ENCODE measurements at regions not wholly inside any gene's neighbourhood (a gene's known extent, or its start where the extent isn't known, plus 50 kb on each side); places are given as distances from the start of the nearest gene placed in this dataset.

GRCh38 chr12:111110556-111110955 is 190.2 kb upstream of the MYL2 start:
- ATAC-seq (no peak), DNase-seq (no peak)
- intact Hi-C loops (cut with DNase I) = no loop called here
- peaks cover 0 to 7% (median 0%) of the 10 kb centered on the region in 12 donors for H3K9me3 ChIP-seq
- H3K36me3 ChIP-seq = no peaks in the 10 kb centered on the region
- TF ChIP-seq POLR2A (IDR thresholded peaks at IDR 0.05) = no peak
- no peak for TF ChIP-seq CTCF (IDR thresholded peaks at IDR 0.05)
- WGBS, 4 donors = 69 to 84% (median 76%) methylated on average over 5 of the region's 5 CpGs
- peaks cover 0 to 2% (median 0%) of the 10 kb centered on the region in 9 donors for H3K27me3 ChIP-seq
- H3K27ac ChIP-seq = no peak overlapping the region
- peaks cover 0 to 13% (median 0%) of the 10 kb centered on the region in 12 donors for H3K4me1 ChIP-seq
- H3K4me3 ChIP-seq = no peak overlapping the region

- intact Hi-C loops (cut with DNase I) = no loop called here
- Histone ChIP-seq H3K27ac (no peak overlapping the region), H3K36me3 (no peaks in the 10 kb centered on the region), H3K4me1 (peaks cover 0 to 13% (median 0%) of the 10 kb centered on the region in 12 donors), H3K9me3 (peaks cover 0 to 7% (median 0%) of the 10 kb centered on the region in 12 donors), H3K27me3 (no peaks in the 10 kb centered on the region), H3K4me3 (no peak overlapping the region)
- ATAC-seq = no peak
- TF ChIP-seq POLR2A (IDR thresholded peaks at IDR 0.05) = no peak
- no peak for TF ChIP-seq CTCF (IDR thresholded peaks at IDR 0.05)
- no peak for DNase-seq
- WGBS, 4 donors = 69 to 79% (median 72%) methylated on average over 2 of the region's 2 CpGs
These were observed 188.3 kb upstream of the MYL2 start for GRCh38 chr12:111108726-111109125.

DNA sequence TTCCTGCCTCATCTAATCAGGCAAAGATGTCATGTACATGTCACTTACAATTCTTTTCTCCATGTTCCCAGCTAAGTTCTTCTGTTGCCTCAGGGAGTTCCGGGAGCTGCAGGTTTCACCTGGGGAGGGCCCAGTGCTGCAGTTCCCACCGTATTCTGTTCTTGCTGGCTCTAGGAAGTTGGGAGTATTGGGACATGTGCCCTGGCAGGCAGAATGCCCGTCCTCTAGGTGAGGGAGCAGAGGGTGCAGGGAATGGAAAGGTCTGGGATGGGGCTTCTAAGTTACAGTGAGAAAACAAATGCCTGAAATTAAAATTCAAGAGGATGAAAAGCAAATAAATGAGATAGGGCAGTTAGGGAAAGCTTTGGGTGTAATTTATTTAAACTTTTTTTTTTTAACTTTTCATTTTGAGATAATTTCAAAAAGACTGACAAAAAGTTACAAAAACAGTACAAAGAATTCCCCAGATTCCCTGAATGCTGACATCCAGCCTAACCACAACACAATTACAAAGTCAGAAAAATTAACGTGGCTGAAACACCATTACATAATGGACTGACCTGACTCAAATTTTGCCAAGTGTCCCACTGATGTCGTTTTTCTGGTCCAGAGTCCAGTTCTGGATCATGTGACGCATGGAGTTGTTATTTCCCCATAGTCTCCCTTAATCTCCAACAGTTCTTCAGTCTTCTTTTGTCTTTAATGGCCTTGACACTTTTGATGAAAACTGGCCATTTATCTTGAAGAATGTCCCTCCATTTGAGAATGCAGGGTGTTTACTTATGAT is 187.2 kb upstream of the MYL2 start:
- H3K4me1 ChIP-seq = peaks cover 0 to 13% (median 0%) of the 10 kb centered on the region in 12 donors
- H3K4me3 ChIP-seq = no peak overlapping the region
- intact Hi-C loops (cut with DNase I) = no loop called here
- no peak for TF ChIP-seq CTCF (IDR thresholded peaks at IDR 0.05)
- TF ChIP-seq POLR2A (IDR thresholded peaks at IDR 0.05) = no peak
- DNase-seq = no peak
- 69 to 79% (median 73%) methylated on average over 6 of the region's 6 CpGs for WGBS, 4 donors
- H3K27ac ChIP-seq = no peak overlapping the region
- peaks cover 0 to 7% (median 0%) of the 10 kb centered on the region in 12 donors for H3K9me3 ChIP-seq
- H3K36me3 ChIP-seq = no peaks in the 10 kb centered on the region
- ATAC-seq = no peak
- no peaks in the 10 kb centered on the region for H3K27me3 ChIP-seq

- Histone ChIP-seq H3K36me3 (no peaks in the 10 kb centered on the region), H3K4me3 (no peak overlapping the region), H3K27ac (no peak overlapping the region), H3K27me3 (peaks cover 0 to 9% (median 0%) of the 10 kb centered on the region in 9 donors), H3K4me1 (no peaks in the 10 kb centered on the region), H3K9me3 (peaks cover 0 to 7% (median 0%) of the 10 kb centered on the region in 12 donors)
- TF ChIP-seq POLR2A (IDR thresholded peaks at IDR 0.05) (no peak), CTCF (IDR thresholded peaks at IDR 0.05) (no peak)
- no peak for ATAC-seq
- DNase-seq = no peak
- intact Hi-C loops (cut with DNase I) = no loop called here
- 60 to 71% (median 67%) methylated on average over 6 of the region's 6 CpGs for WGBS, 4 donors
These were observed 184.9 kb upstream of the MYL2 start for GRCh38 chr12:111105294-111105693.

Measured in heart left ventricle (tissue), 16 donors.